Gastrocnemius medialis (tissue), 4 donors: ENCODE measurements at regions not wholly inside any gene's neighbourhood (a gene's known extent, or its start where the extent isn't known, plus 50 kb on each side); places are given as distances from the start of the nearest gene placed in this dataset.

Experiments used
- ATAC-seq, 2 donors: fragments of 150-250 bp; one replicate each; pipeline ENCODE4 v1.9.1; 2016
- DNase-seq, 2 donors: peaks; one replicate each; pipeline ENCODE4 v3.0.0-alpha.2; 2019
- H3K27ac ChIP-seq, 4 donors: fragments of 200-600 bp; sonication (generic); 1 replicate in 1 of 4; 2 replicates in 3 of 4; pipeline ENCODE4 v1.5.1; 2016 to 2018; ENCODE audit warnings: mild to moderate bottlenecking in 2 of 4, moderate library complexity in 1 of 4
- H3K27me3 ChIP-seq, 3 donors: fragments of 200-600 bp; sonication (generic) in 2 of 3; 1 replicate in 1 of 3; 2 replicates in 2 of 3; pipeline versions ENCODE4 v1.5.1 to v1.6.0; 2016 to 2019; ENCODE audit warnings: mild to moderate bottlenecking in 1 of 3, moderate library complexity in 1 of 3
- H3K36me3 ChIP-seq, 2 donors: fragments of 200-600 bp; sonication (generic) in 1 of 2; one replicate each; pipeline ENCODE4 v1.5.1; 2017 to 2018
- H3K4me1 ChIP-seq, 2 donors: fragments of 200-600 bp; sonication (generic) in 1 of 2; one replicate each; pipeline ENCODE4 v1.5.1; 2016 to 2017; ENCODE audit warnings: mild to moderate bottlenecking in 2 of 2
- H3K4me3 ChIP-seq, 4 donors: fragments of 200-600 bp; sonication (generic) in 3 of 4; 1 replicate in 1 of 4; 2 replicates in 3 of 4; pipeline ENCODE4 v1.5.1; 2016 to 2019; ENCODE audit warnings: mild to moderate bottlenecking in 2 of 4
- H3K9me3 ChIP-seq, 3 donors: fragments of 200-600 bp; sonication (generic) in 2 of 3; 1 replicate in 1 of 3; 2 replicates in 2 of 3; pipeline ENCODE4 v1.5.1; 2016 to 2019
- CTCF ChIP-seq, 5 experiments: fragments of 450-650 bp in 3 of 5; fragments of 200-600 bp in 2 of 5; sonication (generic) in 2 of 5; IDR thresholded peaks in 4 of 5; conservative IDR thresholded peaks in 1 of 5; 1 replicate in 4 of 5; 2 replicates in 1 of 5; pipeline ENCODE4 v1.5.1; 2016 to 2019; ENCODE audit warnings: antibody characterized with exemption in 5 of 5, mild to moderate bottlenecking in 3 of 5, moderate library complexity in 3 of 5
- POLR2A ChIP-seq, 2 donors: fragments of 450-650 bp; IDR thresholded peaks; one replicate each; pipeline ENCODE4 v1.6.1; 2017; ENCODE audit warnings: antibody characterized with exemption in 2 of 2, mild to moderate bottlenecking in 2 of 2, moderate library complexity in 2 of 2
- in situ Hi-C, 4 donors: fragments of 200-750 bp; cut with MboI; loops; one replicate each; pipeline versions ENCODE4 v1.15.0 to v1.8.0; 2017; ENCODE audit warnings: low sequenced_read_pairs in 4 of 4
- intact Hi-C: fragments of 100-400 bp; cut with DNase I; formaldehyde crosslinking; loops from one replicate; pipeline ENCODE4 v1.15.1; 2023; ENCODE audit warnings: low total_unique reads

GRCh38 chr9:12964271-12964670, 189.5 kb downstream of the LURAP1L start:
- intact Hi-C loops: no loop called here
- ATAC-seq: no peak
- no peak overlapping the region for H3K27ac ChIP-seq

GRCh38 chr9:12965303-12965702, 190.5 kb downstream of the LURAP1L start:
- in situ Hi-C loops: loop anchor here in 1 of 4 donors (10.0 kb wide), 1 partner anchor 59 kb away; no protein-coding TSS in a partner anchor
- ATAC-seq (no peak), DNase-seq (no peak)
- Histone ChIP-seq H3K27me3 (peaks cover 0 to 2% (median 0%) of the 10 kb centered on the region in 3 donors), H3K4me3 (no peak overlapping the region), H3K9me3 (no peaks in the 10 kb centered on the region), H3K27ac (no peak overlapping the region), H3K36me3 (no peaks in the 10 kb centered on the region), H3K4me1 (no peaks in the 10 kb centered on the region)
- TF ChIP-seq CTCF (IDR thresholded peaks at IDR 0.05 in 4 of 5, conservative IDR thresholded peaks at IDR 0.05 in 1 of 5) (no peak), POLR2A (IDR thresholded peaks at IDR 0.05) (no peak)
- intact Hi-C loops: no loop called here

More at GRCh38 chr9:12964271-12964670, 189.5 kb downstream of the LURAP1L start:
- Histone ChIP-seq H3K9me3 (no peaks in the 10 kb centered on the region), H3K4me3 (no peak overlapping the region), H3K4me1 (no peaks in the 10 kb centered on the region), H3K27me3 (peaks cover 0 to 2% (median 0%) of the 10 kb centered on the region in 3 donors), H3K36me3 (no peaks in the 10 kb centered on the region)
- TF ChIP-seq CTCF (IDR thresholded peaks at IDR 0.05 in 4 of 5, conservative IDR thresholded peaks at IDR 0.05 in 1 of 5): no peak
- no peak for TF ChIP-seq POLR2A (IDR thresholded peaks at IDR 0.05)
- no peak for DNase-seq
- in situ Hi-C loops: loop anchor here in 1 of 4 donors (10.0 kb wide), 1 partner anchor 61 kb away; no protein-coding TSS in a partner anchor

- Histone ChIP-seq H3K4me1 (no peaks in the 10 kb centered on the region), H3K27me3 (peaks cover 0 to 2% (median 0%) of the 10 kb centered on the region in 3 donors), H3K9me3 (no peaks in the 10 kb centered on the region), H3K36me3 (no peaks in the 10 kb centered on the region), H3K27ac (no peak overlapping the region), H3K4me3 (no peak overlapping the region)
- ATAC-seq (no peak), DNase-seq (no peak)
- TF ChIP-seq POLR2A (IDR thresholded peaks at IDR 0.05) (no peak), CTCF (IDR thresholded peaks at IDR 0.05 in 4 of 5, conservative IDR thresholded peaks at IDR 0.05 in 1 of 5) (no peak)
- intact Hi-C loops (no loop called here), in situ Hi-C loops (loop anchor here in 1 of 4 donors (10.0 kb wide), 1 partner anchor 57 kb away; no protein-coding TSS in a partner anchor)
These were observed 193.3 kb downstream of the LURAP1L start for GRCh38 chr9:12968093-12968492.

GRCh38 chr9:12972608-12973589, 198.1 kb downstream of the LURAP1L start:
- no peaks in the 10 kb centered on the region for H3K4me1 ChIP-seq
- no peaks in the 10 kb centered on the region for H3K9me3 ChIP-seq
- H3K27me3 ChIP-seq: no peaks in the 10 kb centered on the region
- H3K36me3 ChIP-seq: no peaks in the 10 kb centered on the region
- in situ Hi-C loops: loop anchor here in 1 of 4 donors (10.0 kb wide), 1 partner anchor 58 kb away; no protein-coding TSS in a partner anchor
- no peak overlapping the region for H3K4me3 ChIP-seq
- H3K27ac ChIP-seq: no peak overlapping the region
- DNase-seq (no peak), ATAC-seq (no peak)
- intact Hi-C loops: no loop called here
- TF ChIP-seq POLR2A (IDR thresholded peaks at IDR 0.05): no peak
- TF ChIP-seq CTCF (IDR thresholded peaks at IDR 0.05 in 4 of 5, conservative IDR thresholded peaks at IDR 0.05 in 1 of 5): no peak
